ENCODE measurements at regions not wholly inside any gene's neighbourhood (a gene's known extent, or its start where the extent isn't known, plus 50 kb on each side); places are given as distances from the start of the nearest gene placed in this dataset.

DNA sequence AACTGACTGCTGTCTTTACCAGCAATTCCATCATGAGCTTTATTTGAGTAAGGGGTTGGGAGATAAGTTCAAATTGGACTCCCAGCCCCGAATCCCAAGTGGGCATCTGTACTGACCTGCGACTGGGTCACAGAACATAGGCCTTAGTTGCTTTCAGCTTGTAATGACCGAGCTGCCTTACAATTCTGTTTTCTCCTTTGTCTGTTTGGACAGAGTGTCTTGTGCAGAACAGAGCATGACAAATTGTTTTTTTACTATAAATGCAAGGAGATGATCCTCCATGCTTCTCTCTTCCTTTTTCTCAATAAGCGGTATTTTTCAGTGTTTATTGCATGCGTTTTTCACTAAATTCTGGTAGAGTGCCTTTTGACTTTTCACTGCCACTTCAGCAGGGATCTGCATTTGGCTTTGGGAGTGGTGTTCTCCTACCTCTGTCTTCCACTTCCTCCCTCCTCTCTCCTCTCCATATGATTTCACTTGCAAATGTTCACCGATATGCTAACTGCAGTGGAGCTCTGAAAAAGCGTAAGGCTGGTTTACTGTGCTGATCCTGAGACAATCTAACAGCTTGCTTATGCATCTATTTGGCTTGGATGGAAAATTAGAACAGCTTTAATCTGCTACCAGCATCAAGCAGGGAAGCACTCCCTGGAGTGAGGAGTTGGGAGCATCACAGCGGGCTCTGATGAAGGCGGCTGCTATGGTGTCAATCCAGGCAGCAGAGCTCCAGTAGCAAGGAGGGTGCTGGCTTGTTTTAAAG, 158.8 kb upstream of the SMIM21 start:
- TF ChIP-seq POLR2A (IDR thresholded peaks at IDR 0.05; ENCODE audit: low read length) (no peak), GATA1 (IDR thresholded peaks at IDR 0.05; ENCODE audit: low read depth, low read length) (no peak)
